ENCODE measurements at regions not wholly inside any gene's neighbourhood (a gene's known extent, or its start where the extent isn't known, plus 50 kb on each side); places are given as distances from the start of the nearest gene placed in this dataset.

DNA sequence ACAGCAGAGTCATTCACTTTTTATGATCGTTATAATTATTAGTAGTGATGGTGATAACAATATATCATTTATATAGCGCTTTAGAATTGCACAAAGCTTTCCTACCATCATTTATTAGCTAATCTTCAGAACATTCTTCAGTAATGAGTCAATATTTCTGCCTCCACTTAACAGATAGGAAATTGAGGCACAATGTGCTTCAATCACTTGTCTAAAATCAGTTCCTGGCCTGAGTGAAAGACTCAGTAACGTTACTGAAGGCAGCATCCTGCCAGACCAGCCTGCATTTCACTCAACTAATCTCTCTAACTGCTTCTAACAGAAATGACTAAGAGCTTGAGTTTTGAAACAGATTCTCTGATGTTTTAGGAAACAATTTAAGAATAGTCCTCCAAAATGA, 412.1 kb downstream of the MZT1 start:
- no peak for DNase-seq
- Mint-ChIP-seq H3K27ac (no peak overlapping the region), H3K9me3 (peaks cover 0 to 6% (median 0%) of the 10 kb centered on the region in 7 donors)

DNA sequence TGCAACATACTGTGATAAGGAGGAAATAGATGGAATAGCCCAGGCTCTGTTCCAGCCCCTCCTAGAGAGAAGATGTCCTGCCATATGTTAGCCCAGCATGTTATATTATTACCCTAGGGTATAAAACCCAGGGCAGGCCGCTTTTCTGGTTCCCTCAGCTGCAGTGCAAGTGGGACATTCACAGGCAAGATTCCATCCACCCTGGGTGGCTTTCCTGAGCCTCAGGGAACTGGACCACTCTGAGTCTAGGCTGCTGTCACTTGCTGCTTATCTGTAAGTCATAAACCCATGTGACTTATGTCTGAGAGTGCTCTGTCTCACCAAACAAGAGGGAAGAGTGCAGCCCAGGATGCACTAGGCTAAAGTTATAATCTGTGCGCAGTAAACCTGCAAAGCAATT, 413.2 kb downstream of the MZT1 start:
- Mint-ChIP-seq H3K9me3 (peaks cover 0 to 6% (median 0%) of the 10 kb centered on the region in 7 donors), H3K4me1 (no peaks in the 10 kb centered on the region), H3K27ac (no peak overlapping the region), H3K36me3 (no peaks in the 10 kb centered on the region), H3K4me3 (no peak overlapping the region), H3K27me3 (no peaks in the 10 kb centered on the region)
- Histone ChIP-seq H3K27ac (ENCODE audit: insufficient read depth, low read length, poor library complexity, severe bottlenecking) (no peak overlapping the region), H3K27me3 (ENCODE audit: control insufficient read depth, insufficient read depth, low read length) (no peaks in the 10 kb centered on the region), H3K36me3 (ENCODE audit: control insufficient read depth, insufficient read depth, low read length) (no peaks in the 10 kb centered on the region), H3K9me3 (ENCODE audit: control insufficient read depth in 2 of 2, low read length in 2 of 2) (no peaks in the 10 kb centered on the region), H3K4me1 (ENCODE audit: control insufficient read depth, insufficient read depth, low read length, poor library complexity, severe bottlenecking) (no peaks in the 10 kb centered on the region), H3K4me3 (ENCODE audit: low read depth, low read length) (no peak overlapping the region)
- no peak for DNase-seq
- no peak for ATAC-seq (ENCODE audit: low read depth in 2 of 2)

More for the DNA sequence above, 412.1 kb downstream of the MZT1 start:
- Histone ChIP-seq H3K4me1 (ENCODE audit: control insufficient read depth, insufficient read depth, low read length, poor library complexity, severe bottlenecking) (no peaks in the 10 kb centered on the region), H3K27me3 (ENCODE audit: control insufficient read depth, insufficient read depth, low read length) (no peaks in the 10 kb centered on the region), H3K4me3 (ENCODE audit: low read depth, low read length) (no peak overlapping the region), H3K36me3 (ENCODE audit: control insufficient read depth, insufficient read depth, low read length) (no peaks in the 10 kb centered on the region), H3K27ac (ENCODE audit: insufficient read depth, low read length, poor library complexity, severe bottlenecking) (no peak overlapping the region), H3K9me3 (ENCODE audit: control insufficient read depth in 2 of 2, low read length in 2 of 2) (no peaks in the 10 kb centered on the region)
- Mint-ChIP-seq H3K27me3 (no peaks in the 10 kb centered on the region), H3K4me1 (no peaks in the 10 kb centered on the region), H3K4me3 (no peak overlapping the region), H3K36me3 (no peaks in the 10 kb centered on the region)
- ATAC-seq (ENCODE audit: low read depth in 2 of 2), result no peak

DNA sequence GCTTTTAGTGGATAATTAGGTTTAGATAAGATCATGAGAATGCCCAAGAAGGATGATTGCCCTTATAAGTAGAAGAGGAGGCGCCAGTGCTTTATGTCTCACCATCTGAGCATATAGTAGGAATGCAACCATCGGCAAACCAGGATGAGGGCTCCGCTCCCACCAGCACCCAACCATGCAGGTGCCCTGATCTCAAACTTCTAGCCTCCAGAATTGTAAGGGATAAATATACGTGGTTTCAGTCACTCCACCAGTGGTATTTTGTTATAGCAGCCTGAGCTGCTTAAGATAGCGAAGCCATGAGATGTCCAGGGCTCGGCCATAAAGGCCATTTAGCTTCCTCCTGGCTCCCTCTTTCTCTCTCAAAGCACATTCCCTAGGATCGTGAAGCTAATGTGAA, 413.9 kb downstream of the MZT1 start:
- ATAC-seq (ENCODE audit: low read depth in 2 of 2) (no peak), DNase-seq (no peak)
- Mint-ChIP-seq H3K9me3 (peaks cover 0 to 6% (median 0%) of the 10 kb centered on the region in 7 donors), H3K4me1 (no peaks in the 10 kb centered on the region), H3K36me3 (no peaks in the 10 kb centered on the region), H3K4me3 (no peak overlapping the region), H3K27me3 (no peaks in the 10 kb centered on the region), H3K27ac (no peak overlapping the region)
- no peaks in the 10 kb centered on the region for H3K36me3 ChIP-seq (ENCODE audit: control insufficient read depth, insufficient read depth, low read length)
- H3K9me3 ChIP-seq (ENCODE audit: control insufficient read depth in 2 of 2, low read length in 2 of 2), result no peaks in the 10 kb centered on the region
- no peak overlapping the region for H3K4me3 ChIP-seq (ENCODE audit: low read depth, low read length)
- H3K27ac ChIP-seq (ENCODE audit: insufficient read depth, low read length, poor library complexity, severe bottlenecking), result no peak overlapping the region
- no peaks in the 10 kb centered on the region for H3K27me3 ChIP-seq (ENCODE audit: control insufficient read depth, insufficient read depth, low read length)
- H3K4me1 ChIP-seq (ENCODE audit: control insufficient read depth, insufficient read depth, low read length, poor library complexity, severe bottlenecking), result no peaks in the 10 kb centered on the region

DNA sequence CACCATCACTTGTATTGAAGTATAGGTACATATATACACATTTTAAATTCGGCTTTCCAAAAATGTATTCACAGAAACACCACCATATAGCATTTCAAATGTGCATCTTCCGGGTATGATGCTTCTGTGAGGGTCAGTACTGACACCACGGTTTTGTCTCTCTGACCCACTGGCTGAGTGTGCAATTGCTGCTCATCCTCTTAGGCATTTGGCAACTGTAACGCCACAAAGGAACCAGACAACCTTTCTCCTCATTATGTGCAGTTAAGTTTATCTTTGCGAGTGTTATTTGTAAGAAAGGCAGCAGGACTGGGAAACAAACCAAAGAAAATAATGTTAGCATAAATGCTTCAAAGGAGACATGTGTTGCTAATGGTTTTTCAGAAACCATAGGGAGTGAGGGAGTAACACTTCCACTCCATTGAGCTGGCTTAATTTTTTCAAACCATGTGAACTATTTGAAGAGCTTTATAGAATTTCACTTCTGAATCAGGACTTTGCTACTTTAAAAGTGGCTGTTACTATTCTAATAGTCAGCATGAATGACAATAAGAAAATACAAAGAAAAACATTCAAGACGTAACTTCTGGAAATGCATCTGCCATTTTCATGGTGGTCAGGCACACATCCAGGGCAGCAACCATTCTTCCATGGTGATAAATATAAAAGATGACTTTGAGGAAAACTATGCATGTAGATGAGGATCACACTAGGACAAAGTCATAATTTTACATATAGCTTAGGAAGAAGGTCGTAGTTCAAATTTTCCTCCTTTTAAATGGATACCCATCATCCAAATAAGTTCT, 423.3 kb downstream of the MZT1 start:
- no peaks in the 10 kb centered on the region for H3K27me3 ChIP-seq (ENCODE audit: control insufficient read depth, insufficient read depth, low read length)
- no peaks in the 10 kb centered on the region for H3K9me3 ChIP-seq (ENCODE audit: control insufficient read depth in 2 of 2, low read length in 2 of 2)
- no peaks in the 10 kb centered on the region for H3K4me1 ChIP-seq (ENCODE audit: control insufficient read depth, insufficient read depth, low read length, poor library complexity, severe bottlenecking)
- H3K27ac Mint-ChIP-seq, result no peak overlapping the region
- H3K27me3 Mint-ChIP-seq, result no peaks in the 10 kb centered on the region
- H3K4me3 Mint-ChIP-seq, result no peak overlapping the region
- H3K4me3 ChIP-seq (ENCODE audit: low read depth, low read length), result no peak overlapping the region
- no peak for DNase-seq
- no peak for ATAC-seq (ENCODE audit: low read depth in 2 of 2)
- no peaks in the 10 kb centered on the region for H3K36me3 ChIP-seq (ENCODE audit: control insufficient read depth, insufficient read depth, low read length)
- H3K9me3 Mint-ChIP-seq, result peaks cover 0 to 3% (median 0%) of the 10 kb centered on the region in 7 donors
- H3K36me3 Mint-ChIP-seq, result no peaks in the 10 kb centered on the region
- no peaks in the 10 kb centered on the region for H3K4me1 Mint-ChIP-seq
- H3K27ac ChIP-seq (ENCODE audit: insufficient read depth, low read length, poor library complexity, severe bottlenecking), result no peak overlapping the region

DNA sequence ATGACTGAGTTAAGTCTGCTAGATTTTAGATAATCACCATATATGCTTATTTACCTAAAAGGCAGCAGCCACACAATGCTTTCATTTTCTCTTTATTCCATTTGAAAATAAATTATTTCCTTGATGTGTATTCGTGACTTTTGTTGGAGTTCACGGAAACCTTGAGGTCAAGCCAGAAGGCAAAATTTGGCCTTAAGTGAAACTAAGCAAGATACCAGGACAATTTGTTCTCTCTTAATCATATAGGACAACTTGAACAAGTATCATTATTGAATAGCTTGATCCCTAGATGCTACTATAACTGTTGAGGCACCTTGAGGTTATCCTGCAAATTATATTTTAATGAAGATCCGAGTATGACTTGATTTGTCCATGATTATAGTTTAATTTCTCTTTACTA, 429.2 kb upstream of the DACH1 start:
- Mint-ChIP-seq H3K27me3 (no peaks in the 10 kb centered on the region), H3K4me1 (no peaks in the 10 kb centered on the region), H3K36me3 (no peaks in the 10 kb centered on the region), H3K9me3 (peaks cover 0 to 13% (median 9%) of the 10 kb centered on the region in 7 donors), H3K27ac (no peak overlapping the region), H3K4me3 (no peak overlapping the region)
- no peaks in the 10 kb centered on the region for H3K9me3 ChIP-seq (ENCODE audit: control insufficient read depth in 2 of 2, low read length in 2 of 2)
- no peaks in the 10 kb centered on the region for H3K4me1 ChIP-seq (ENCODE audit: control insufficient read depth, insufficient read depth, low read length, poor library complexity, severe bottlenecking)
- DNase-seq (no peak), ATAC-seq (ENCODE audit: low read depth in 2 of 2) (no peak)
- no peaks in the 10 kb centered on the region for H3K36me3 ChIP-seq (ENCODE audit: control insufficient read depth, insufficient read depth, low read length)
- no peak overlapping the region for H3K4me3 ChIP-seq (ENCODE audit: low read depth, low read length)
- no peaks in the 10 kb centered on the region for H3K27me3 ChIP-seq (ENCODE audit: control insufficient read depth, insufficient read depth, low read length)
- no peak overlapping the region for H3K27ac ChIP-seq (ENCODE audit: insufficient read depth, low read length, poor library complexity, severe bottlenecking)

DNA sequence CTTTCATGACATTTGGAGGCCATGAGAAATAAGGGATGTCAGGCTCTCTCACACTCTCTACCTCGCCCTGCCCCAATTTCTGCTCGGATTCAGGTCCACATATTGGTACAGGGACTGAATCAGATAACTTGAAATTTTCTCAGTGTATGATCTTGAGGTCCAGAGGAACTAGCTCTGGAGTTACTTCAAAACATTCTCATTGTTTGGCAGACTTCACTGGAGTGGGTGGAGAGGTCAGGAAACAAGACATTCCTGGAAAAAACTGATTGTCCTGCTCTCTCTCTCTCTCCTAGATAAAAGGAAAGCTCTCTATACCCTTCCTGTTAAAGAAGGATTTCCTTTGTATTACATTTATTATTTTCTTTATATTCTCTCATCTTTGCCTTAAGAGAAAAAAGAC, 428.1 kb upstream of the DACH1 start:
- Mint-ChIP-seq H3K4me3 (no peak overlapping the region), H3K27me3 (no peaks in the 10 kb centered on the region), H3K36me3 (no peaks in the 10 kb centered on the region), H3K27ac (no peak overlapping the region), H3K9me3 (peaks cover 0 to 19% (median 12%) of the 10 kb centered on the region in 7 donors), H3K4me1 (no peaks in the 10 kb centered on the region)
- H3K9me3 ChIP-seq (ENCODE audit: control insufficient read depth in 2 of 2, low read length in 2 of 2), result no peaks in the 10 kb centered on the region
- H3K36me3 ChIP-seq (ENCODE audit: control insufficient read depth, insufficient read depth, low read length), result no peaks in the 10 kb centered on the region
- H3K4me1 ChIP-seq (ENCODE audit: control insufficient read depth, insufficient read depth, low read length, poor library complexity, severe bottlenecking), result no peaks in the 10 kb centered on the region
- DNase-seq (no peak), ATAC-seq (ENCODE audit: low read depth in 2 of 2) (no peak)
- no peak overlapping the region for H3K27ac ChIP-seq (ENCODE audit: insufficient read depth, low read length, poor library complexity, severe bottlenecking)
- no peak overlapping the region for H3K4me3 ChIP-seq (ENCODE audit: low read depth, low read length)
- no peaks in the 10 kb centered on the region for H3K27me3 ChIP-seq (ENCODE audit: control insufficient read depth, insufficient read depth, low read length)

DNA sequence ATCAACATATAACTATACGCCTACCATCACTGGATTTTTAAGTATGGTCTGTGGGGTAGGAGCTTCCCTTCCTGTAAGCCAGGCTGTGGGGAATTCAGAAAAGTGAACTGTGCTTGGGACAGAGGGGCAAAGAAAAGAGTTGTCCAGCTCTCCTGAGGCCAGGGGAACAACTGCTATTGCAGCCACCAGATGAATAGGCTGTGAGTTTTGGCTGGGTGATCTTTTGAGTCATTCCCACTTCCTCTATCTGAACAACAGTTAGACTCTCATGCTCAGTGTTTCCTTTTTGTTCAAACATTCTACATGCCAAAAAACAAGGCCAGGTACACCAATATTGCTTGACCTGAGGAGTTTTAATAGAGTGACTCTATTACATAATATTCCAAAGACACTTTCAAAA, 426.2 kb upstream of the DACH1 start:
- Mint-ChIP-seq H3K4me1 (no peaks in the 10 kb centered on the region), H3K36me3 (no peaks in the 10 kb centered on the region), H3K9me3 (peaks cover 0 to 20% (median 13%) of the 10 kb centered on the region in 7 donors), H3K27ac (no peak overlapping the region), H3K27me3 (no peaks in the 10 kb centered on the region), H3K4me3 (no peak overlapping the region)
- no peak overlapping the region for H3K27ac ChIP-seq (ENCODE audit: insufficient read depth, low read length, poor library complexity, severe bottlenecking)
- H3K4me1 ChIP-seq (ENCODE audit: control insufficient read depth, insufficient read depth, low read length, poor library complexity, severe bottlenecking), result no peaks in the 10 kb centered on the region
- no peaks in the 10 kb centered on the region for H3K9me3 ChIP-seq (ENCODE audit: control insufficient read depth in 2 of 2, low read length in 2 of 2)
- no peak for ATAC-seq (ENCODE audit: low read depth in 2 of 2)
- no peak for DNase-seq
- no peaks in the 10 kb centered on the region for H3K27me3 ChIP-seq (ENCODE audit: control insufficient read depth, insufficient read depth, low read length)
- H3K4me3 ChIP-seq (ENCODE audit: low read depth, low read length), result no peak overlapping the region
- no peaks in the 10 kb centered on the region for H3K36me3 ChIP-seq (ENCODE audit: control insufficient read depth, insufficient read depth, low read length)

DNA sequence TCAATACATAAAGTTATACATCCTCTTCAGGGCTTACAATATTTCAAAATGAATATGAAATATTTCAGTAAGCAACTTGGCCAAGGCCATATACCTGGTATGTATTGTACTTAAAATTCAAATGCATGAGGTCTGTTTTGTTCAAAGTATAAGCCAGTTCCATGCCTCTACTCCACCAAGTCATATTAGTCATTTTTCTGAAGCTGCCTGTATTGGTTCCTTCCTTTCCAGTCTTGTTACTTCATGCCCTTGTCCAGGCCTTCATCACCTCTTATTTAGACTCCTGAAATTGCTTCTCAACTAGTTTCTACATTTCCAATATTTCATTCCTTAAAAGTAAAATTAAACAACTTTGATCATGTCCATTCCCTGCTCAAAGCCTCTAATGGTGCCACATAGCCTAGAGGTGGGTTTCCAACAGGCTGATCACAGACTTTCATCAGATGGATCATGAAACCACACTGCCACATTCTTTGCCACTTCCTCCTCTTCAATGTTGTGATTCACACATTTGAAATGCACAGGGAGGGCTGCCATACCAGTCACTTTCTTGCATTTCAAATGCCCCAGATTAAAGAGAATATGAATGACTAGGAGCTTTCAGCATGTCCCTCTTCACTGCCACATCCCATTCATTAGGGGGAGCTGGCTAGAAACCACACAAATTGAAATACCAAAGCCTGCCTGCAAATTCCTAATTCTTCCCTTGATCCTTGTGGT, 424.1 kb upstream of the DACH1 start:
- Mint-ChIP-seq H3K27me3 (no peaks in the 10 kb centered on the region), H3K36me3 (no peaks in the 10 kb centered on the region), H3K4me3 (no peak overlapping the region), H3K9me3 (peaks cover 0 to 24% (median 13%) of the 10 kb centered on the region in 7 donors), H3K27ac (no peak overlapping the region), H3K4me1 (no peaks in the 10 kb centered on the region)
- no peaks in the 10 kb centered on the region for H3K27me3 ChIP-seq (ENCODE audit: control insufficient read depth, insufficient read depth, low read length)
- H3K4me3 ChIP-seq (ENCODE audit: low read depth, low read length), result no peak overlapping the region
- ATAC-seq (ENCODE audit: low read depth in 2 of 2), result no peak
- no peaks in the 10 kb centered on the region for H3K9me3 ChIP-seq (ENCODE audit: control insufficient read depth in 2 of 2, low read length in 2 of 2)
- H3K36me3 ChIP-seq (ENCODE audit: control insufficient read depth, insufficient read depth, low read length), result no peaks in the 10 kb centered on the region
- DNase-seq, result no peak
- H3K27ac ChIP-seq (ENCODE audit: insufficient read depth, low read length, poor library complexity, severe bottlenecking), result no peak overlapping the region
- H3K4me1 ChIP-seq (ENCODE audit: control insufficient read depth, insufficient read depth, low read length, poor library complexity, severe bottlenecking), result no peaks in the 10 kb centered on the region
